Stimulated activated CD4-positive, alpha-beta T cell treated with anti-CD3 and anti-CD28 coated beads, TNF-alpha, amount 100 ng/mL, for 1 hour (primary cell): ENCODE measurements at regions not wholly inside any gene's neighbourhood (a gene's known extent, or its start where the extent isn't known, plus 50 kb on each side); places are given as distances from the start of the nearest gene placed in this dataset.
A peak's percentile ranks its signal among the peaks of the same experiment; 100 is the strongest.

Source experiments
- DNase-seq, 3 donors: peaks; one replicate each; pipeline ENCODE4 v3.0.0-alpha.2; 2020; ENCODE audit warnings: low read depth in 3 of 3, low spot score in 1 of 3

- no peak for DNase-seq
Measured at GRCh38 chr10:33126742-33127141, 168.7 kb upstream of the ITGB1 start.

- no peak for DNase-seq
Measured at GRCh38 chr10:33125522-33126517, 167.8 kb upstream of the ITGB1 start.

DNA sequence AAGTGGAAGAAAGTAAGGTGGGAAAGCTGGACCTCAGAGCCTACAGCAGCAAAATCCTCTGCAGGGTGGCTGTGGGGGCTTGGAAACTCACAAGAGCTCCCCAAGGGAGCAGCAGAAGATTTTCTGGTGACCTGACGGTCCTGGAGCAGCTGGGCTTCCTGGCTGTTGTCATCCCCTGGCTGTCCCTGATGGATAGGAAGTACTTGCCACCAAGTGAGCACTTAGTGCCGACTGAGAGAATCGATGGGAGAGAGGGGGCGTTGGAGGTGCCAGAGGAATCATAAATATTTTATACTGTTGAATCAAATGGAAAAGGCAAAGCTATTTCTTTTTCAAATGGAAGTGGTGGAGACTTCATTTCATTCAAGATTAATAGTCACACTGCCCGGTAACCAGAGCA, 167.1 kb upstream of the ITGB1 start:
- DNase-seq = no peak

- DNase-seq = no peak
Measured at GRCh38 chr10:33123680-33124079, 165.7 kb upstream of the ITGB1 start.

DNA sequence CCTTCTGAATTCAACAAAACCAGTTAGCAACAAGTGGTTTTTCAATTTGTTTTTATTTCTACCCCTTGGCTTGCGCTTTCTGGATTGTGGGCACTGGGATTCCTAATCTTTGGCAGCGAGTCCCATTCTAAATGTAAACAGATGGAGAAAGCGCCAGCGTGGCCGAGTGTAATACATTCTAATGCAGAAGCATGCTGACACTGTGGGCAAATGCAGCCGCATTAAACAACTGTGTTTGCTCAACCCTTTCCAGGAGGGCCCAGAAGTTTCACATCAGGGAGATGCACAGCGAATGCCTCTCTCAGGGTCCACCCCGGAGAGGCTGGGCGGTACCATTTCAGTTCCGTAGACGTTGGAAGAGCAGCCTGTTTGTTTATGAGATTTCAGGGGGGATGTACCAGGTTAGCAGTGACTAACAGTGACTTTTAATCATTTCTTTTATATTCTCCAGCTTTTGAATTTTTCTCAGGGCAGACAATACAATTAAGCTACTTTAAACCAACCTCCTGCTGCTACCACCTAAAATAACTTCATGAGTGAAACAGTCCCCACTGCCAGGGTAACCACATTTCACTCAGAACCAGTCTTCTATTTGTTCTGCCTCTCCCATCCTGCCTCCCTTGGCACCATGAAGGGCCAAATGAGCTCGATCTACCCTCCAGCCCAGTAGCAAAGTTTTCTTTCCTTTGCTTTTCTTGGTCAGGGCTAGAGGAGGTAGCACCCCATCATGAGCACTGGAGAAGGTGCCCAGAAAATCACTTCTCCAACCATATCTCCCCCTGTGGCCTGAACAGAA, 164.2 kb upstream of the ITGB1 start:
- DNase-seq = no peak

GRCh38 chr10:33120700-33121099, 162.7 kb upstream of the ITGB1 start:
- DNase-seq = no peak

DNA sequence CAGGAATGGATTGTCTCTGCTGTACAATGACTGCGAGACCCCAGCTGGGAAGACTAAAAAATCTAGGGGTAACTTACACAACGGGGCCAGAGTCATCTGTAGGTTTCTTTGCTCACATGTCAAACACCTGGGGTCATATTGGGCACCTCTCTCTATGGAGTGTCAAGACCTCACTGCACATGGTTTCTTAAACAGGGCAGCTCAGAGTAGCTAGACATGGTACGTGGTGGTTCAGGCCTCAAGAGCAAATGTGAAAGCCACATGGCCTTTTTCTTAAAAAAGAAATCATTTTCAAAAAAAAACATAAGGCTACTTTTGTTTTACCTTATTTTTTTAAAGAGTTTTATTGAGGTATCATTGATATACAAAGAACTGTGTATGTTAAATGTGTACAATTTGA, 162.2 kb upstream of the ITGB1 start:
- no peak for DNase-seq

DNA sequence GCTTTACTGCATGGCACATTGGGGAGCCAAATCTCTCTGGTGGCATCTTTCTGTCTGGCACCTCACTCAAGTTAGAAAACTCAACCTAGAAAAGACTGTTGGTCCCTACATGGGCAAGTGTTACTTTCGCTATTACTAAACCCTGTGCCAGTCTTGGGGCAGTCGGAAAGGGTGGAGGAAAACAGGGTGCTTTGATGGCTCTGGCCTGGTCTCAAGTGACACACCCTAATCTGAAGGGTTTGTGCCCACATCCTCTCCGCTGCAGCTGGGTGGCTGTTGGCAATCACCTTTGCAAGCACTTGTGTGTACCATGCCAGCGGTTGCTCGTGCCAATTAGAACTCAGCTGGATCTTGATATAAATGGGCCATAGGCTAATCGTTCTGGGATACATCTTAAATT, 159.8 kb upstream of the ITGB1 start:
- peak in 1 of 3 donors; percentile 30 for DNase-seq

- DNase-seq = no peak
Measured at GRCh38 chr10:33117230-33117629, 159.2 kb upstream of the ITGB1 start.

DNA sequence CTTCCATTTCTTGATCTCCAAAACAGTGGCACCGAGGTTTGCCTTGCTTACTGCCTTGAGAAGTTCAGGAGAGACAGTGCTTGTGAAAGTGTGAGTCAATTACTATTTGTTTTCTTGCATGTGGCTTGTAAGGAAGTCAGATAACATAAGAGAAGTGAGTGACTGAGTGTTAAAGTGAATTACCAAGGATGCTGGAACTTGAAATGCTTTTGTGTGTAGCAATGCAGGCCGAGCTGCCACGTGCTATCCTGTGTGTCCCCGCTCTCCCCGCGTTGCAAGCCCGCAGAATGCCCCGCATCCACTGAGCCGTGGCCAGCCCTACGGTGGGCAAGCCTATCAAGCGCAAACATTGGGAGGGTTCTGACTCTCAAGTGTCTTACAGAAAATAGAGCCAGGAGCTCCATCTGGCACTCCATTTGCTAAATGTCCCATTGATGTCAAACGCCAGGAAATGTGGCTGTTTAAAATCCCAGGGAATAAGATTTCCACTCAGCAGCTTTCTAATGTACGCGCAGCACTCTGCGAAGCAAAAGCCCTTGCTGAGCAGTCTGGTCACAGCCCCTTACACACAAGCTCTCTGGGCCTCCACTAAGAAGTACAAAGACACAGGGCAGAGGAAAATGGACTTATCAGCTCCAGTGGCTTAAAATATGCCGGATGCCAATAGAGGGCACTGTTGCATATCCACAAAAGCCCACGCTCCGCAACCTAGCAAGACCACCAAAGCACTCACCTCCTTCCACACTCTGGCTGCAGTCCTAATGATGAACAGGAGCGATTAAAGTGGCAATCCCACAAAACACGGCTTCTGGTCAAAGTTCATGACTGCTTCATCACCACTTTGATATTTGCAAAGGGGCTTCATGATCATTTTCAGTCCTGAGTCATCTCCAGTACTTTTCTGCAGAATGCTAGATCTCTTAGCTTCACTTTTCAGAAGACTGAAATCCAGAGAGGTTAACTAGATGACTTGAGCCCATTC, 158.0 kb upstream of the ITGB1 start:
- DNase-seq = no peak

DNA sequence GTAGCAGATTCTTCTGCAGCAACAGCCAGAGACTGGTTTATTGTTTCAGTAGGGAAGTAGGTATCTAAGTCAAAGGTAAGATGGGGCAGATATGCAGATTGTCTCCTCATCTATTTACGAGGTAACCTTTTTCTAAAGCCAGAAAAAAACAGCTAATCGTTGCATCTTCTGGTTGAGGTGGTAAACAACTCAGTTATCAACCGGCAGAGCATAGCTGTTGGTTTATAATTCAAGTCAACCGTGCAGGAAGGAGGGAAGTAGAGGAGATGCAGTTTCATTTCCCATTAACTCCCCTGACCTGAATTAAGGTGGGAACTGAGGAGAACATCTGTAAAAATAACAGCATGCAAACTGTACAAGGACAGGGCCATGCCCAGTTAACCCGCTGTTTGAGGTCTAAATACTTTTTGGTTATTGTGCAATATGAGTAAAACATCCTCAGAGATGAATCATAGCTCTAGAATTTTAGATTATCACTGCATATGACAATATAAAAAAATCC, 156.5 kb upstream of the ITGB1 start:
- DNase-seq = no peak

- DNase-seq = no peak
Measured at GRCh38 chr10:33113466-33113865, 155.4 kb upstream of the ITGB1 start.

- no peak for DNase-seq
Measured at GRCh38 chr10:33112831-33113455, 154.9 kb upstream of the ITGB1 start.

DNA sequence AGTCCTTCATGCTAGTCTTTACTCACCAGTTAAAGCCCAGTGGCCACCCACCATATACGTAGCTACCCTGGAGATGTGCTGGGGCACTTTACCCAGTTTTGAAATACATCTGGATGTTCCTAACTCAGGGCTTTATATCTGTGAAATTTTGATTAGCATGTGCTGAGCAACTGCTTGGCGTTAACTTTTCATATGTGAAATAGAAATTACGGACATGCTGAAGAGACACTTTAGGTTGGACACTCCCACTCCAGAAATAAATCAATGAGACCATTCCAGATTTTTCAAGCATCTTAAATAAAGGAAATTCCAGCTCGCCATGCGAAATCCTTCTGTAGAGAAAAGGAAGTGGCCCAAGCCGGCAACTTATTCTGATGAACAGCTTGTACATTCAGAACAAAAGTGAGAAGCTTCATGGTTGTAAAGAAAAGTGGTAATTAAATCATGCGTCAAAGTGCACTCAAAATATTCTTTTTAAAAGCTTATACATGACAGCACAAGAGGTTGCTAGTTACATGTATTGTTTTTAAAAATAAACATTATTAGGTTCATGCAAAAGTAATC, 153.5 kb upstream of the ITGB1 start:
- DNase-seq = no peak

DNA sequence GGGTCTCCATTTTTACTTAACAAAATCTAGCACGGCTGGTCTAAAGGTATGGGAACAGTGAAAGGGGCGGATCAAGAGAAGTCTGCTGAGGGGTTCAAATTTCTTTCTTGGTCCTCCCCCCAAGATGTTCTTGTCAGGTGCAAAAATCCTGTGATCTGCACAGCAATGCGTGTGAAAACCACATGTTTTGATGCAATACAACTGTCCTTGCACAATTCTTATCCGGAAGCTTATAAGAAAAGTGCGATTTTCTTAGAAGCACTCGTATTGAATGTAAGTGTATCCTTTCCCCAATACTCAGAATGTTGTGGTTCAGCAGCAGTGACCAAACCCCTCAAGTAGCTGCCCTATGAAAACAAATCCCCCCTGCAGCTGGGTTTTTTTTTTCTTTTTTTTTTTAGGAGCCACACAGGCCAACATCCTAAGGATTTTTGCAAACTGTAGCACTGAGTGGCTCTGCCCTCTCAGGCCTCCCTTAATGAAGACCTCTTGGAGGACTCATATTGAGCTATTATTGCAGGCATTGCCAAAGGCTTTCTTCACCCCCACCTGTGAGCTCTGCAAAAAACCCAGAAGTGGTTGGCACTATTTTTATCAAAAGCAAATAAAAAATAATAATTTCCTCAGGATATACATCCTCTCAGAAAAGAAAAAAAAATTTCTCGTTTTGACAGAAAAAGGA, 151.9 kb upstream of the ITGB1 start:
- no peak for DNase-seq

DNA sequence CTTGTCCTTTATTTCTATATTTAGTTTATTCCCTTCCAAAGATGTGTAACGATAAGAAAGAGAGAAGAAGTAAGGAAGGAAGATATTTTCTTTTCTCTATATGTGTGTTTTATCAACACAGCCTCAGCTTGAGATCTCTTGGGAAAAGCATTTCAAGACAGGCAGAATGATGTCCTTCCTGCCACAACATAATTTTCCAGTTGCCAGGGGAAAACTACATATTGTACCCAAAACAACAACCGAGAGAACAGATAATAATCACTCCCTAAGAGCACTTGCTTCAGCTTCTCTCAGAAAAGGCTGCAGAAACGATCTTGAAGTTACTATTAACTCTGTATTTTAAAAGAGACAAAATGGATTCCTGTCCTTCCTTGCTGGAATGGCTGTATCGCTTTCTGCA, 151.4 kb upstream of the ITGB1 start:
- DNase-seq = no peak

GRCh38 chr10:33107953-33108352, 149.9 kb upstream of the ITGB1 start:
- DNase-seq = no peak

DNA sequence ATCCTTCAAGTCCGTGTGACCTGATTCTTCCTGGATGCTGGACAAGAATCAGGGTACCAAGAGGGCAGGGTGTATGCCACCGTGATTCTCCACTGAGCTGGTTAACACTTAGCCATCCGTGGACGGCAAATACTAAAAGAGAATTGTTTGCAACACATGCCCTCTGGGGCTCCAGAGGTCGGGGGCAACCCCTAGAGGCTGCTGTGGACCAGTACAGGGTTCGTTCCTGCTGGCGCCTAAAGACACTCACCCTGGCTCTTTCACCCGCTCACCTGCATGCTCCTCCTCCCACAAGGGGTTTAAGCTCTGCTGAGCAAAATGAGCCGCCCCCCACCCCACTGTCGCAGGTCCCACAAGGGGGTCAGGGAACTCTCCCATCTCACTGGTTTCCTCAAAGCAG, 148.7 kb upstream of the ITGB1 start:
- no peak for DNase-seq

DNA sequence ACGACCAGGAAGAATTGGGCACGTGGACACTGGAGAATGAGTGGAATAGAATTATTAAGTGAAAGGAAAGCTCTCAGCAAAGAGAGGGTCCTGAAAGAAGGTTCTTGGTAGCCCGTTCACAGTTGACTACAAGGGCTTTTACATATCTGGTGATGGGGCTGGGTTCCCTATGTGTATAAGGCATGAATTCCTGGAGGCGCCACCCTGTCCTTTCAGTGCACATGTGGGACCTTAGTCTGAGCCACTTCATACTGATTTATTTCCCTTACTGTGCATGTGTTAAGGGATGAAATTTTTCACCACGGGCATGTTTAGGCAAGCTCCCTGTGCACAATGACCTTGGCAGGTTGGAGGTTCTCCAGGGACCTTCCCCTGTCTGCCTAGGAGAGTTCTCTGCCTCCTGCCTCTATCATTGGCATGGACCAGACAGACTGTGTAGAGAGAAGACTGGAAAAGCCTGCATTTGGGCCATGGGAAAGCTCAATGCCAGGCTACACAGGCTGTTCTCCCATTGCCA, 145.9 kb upstream of the ITGB1 start:
- DNase-seq = no peak
